B cell (primary cell): ENCODE measurements at regions not wholly inside any gene's neighbourhood (a gene's known extent, or its start where the extent isn't known, plus 50 kb on each side); places are given as distances from the start of the nearest gene placed in this dataset.

Experiments
- ATAC-seq: fragments of 200-7000 bp; cut with Tn5 transposase; one replicate; pipeline ENCODE4 v1.10.0; 2021; ENCODE audit warnings: low read depth, mild to moderate bottlenecking, moderate number of reproducible peaks, moderate library complexity
- CTCF ChIA-PET: fragments of 350-600 bp; sonication (Branson Sonifier 250); formaldehyde crosslinking; loops from one replicate; lab custom pipeline; 2021; ENCODE audit warnings: antibody characterized with exemption, inconsistent platforms; lab: Charles Lee
- POLR2A ChIA-PET: fragments of 350-600 bp; sonication (Branson Sonifier 250); formaldehyde crosslinking; loops from one replicate; lab custom pipeline; 2021; ENCODE audit warnings: antibody characterized with exemption; lab: Charles Lee
- DNase-seq: peaks from one replicate; pipeline ENCODE4 v3.0.0; 2013
- H2AFZ ChIP-seq: 2 replicates; pipeline ENCODE4 v1.6.1; 2012; ENCODE audit warnings: mild to moderate bottlenecking, low read depth, low read length; ENCODE audit not compliant: insufficient read depth, poor library complexity, severe bottlenecking
- H3K27ac ChIP-seq, 2 donors: 1 replicate in 1 of 2; 2 replicates in 1 of 2; pipeline ENCODE4 v1.5.1; 2012 to 2013; ENCODE audit warnings: low read length in 2 of 2, mild to moderate bottlenecking in 2 of 2, moderate library complexity in 1 of 2
- H3K27me3 ChIP-seq, 4 experiments: fragments of 200-600 bp in 1 of 4; sonication (generic) in 1 of 4; replicated peaks in 1 of 4; 1 replicate in 2 of 4; 2 replicates in 2 of 4; pipeline versions ENCODE4 v1.6.1 to v1.7.0; 2013 to 2016; ENCODE audit warnings: low read length in 3 of 4, mild to moderate bottlenecking in 2 of 4, mixed read lengths in 1 of 4, moderate library complexity in 1 of 4; ENCODE audit not compliant: insufficient read depth in 4 of 4, control insufficient read depth in 3 of 4; ENCODE audit errors: control extremely low read depth in 1 of 4
- H3K36me3 ChIP-seq, 2 experiments: replicated peaks in 1 of 2; 1 replicate in 1 of 2; 2 replicates in 1 of 2; pipeline versions ENCODE4 v1.6.1 to v1.7.1; 2013; ENCODE audit warnings: low read length in 1 of 2; ENCODE audit not compliant: insufficient read depth in 2 of 2, control insufficient read depth in 1 of 2; ENCODE audit errors: control extremely low read depth in 1 of 2, extremely low read depth in 1 of 2
- H3K4me1 ChIP-seq, 2 donors: fragments of 200-600 bp in 1 of 2; sonication (generic) in 1 of 2; 1 replicate in 1 of 2; 2 replicates in 1 of 2; pipeline versions ENCODE4 v1.5.1 to v1.6.1; 2013 to 2017; ENCODE audit warnings: low read length in 2 of 2; ENCODE audit not compliant: control insufficient read depth in 2 of 2, insufficient read depth in 2 of 2
- H3K4me2 ChIP-seq: replicated peaks from 2 replicates; pipeline ENCODE3; 2012; ENCODE audit warnings: mild to moderate bottlenecking, low read depth, low read length; ENCODE audit not compliant: poor library complexity, severe bottlenecking
- H3K4me3 ChIP-seq, 5 experiments: fragments of 200-600 bp in 1 of 5; sonication (generic) in 1 of 5; 1 replicate in 3 of 5; 2 replicates in 2 of 5; pipeline versions ENCODE4 v1.5.1 to v1.7.0; 2011 to 2016; ENCODE audit warnings: low read length in 4 of 5, mild to moderate bottlenecking in 4 of 5, low read depth in 2 of 5, control low read depth in 1 of 5, moderate library complexity in 1 of 5; ENCODE audit not compliant: insufficient read depth in 1 of 5; ENCODE audit errors: control extremely low read depth in 1 of 5, extremely low read depth in 1 of 5
- H3K79me2 ChIP-seq: fragments of 200-600 bp; sonication (generic); one replicate; pipeline ENCODE4 v1.6.0; 2016; ENCODE audit warnings: low read length; ENCODE audit not compliant: control insufficient read depth, insufficient read depth
- H3K9ac ChIP-seq: fragments of 200-600 bp; sonication (generic); 2 replicates; pipeline ENCODE4 v1.6.1; 2017; ENCODE audit warnings: mild to moderate bottlenecking, low read length, moderate library complexity
- H3K9me3 ChIP-seq, 3 donors: one replicate each; pipeline versions ENCODE4 v1.6.1 to v1.7.1; 2013; ENCODE audit warnings: low read length in 2 of 3; ENCODE audit not compliant: control insufficient read depth in 2 of 3, insufficient read depth in 1 of 3; ENCODE audit errors: control extremely low read depth in 1 of 3
- H4K20me1 ChIP-seq: 2 replicates; pipeline ENCODE4 v1.6.0; 2012; ENCODE audit warnings: mild to moderate bottlenecking, low read length; ENCODE audit not compliant: insufficient read depth, control insufficient read depth, poor library complexity, severe bottlenecking
- H3K27ac Mint-ChIP-seq: one replicate; pipeline ENCODE4 v1.8.0; 2021; ENCODE audit warnings: mixed read lengths
- H3K27me3 Mint-ChIP-seq: one replicate; pipeline ENCODE4 v1.8.0; 2021; ENCODE audit warnings: mixed read lengths
- H3K4me1 Mint-ChIP-seq: one replicate; pipeline ENCODE4 v1.8.0; 2021; ENCODE audit warnings: mixed read lengths
- H3K4me3 Mint-ChIP-seq: one replicate; pipeline ENCODE4 v1.8.0; 2021; ENCODE audit warnings: mixed read lengths
- H3K9me3 Mint-ChIP-seq: one replicate; pipeline ENCODE4 v1.8.0; 2022; ENCODE audit warnings: mixed read lengths; ENCODE audit not compliant: insufficient read depth
- EZH2 ChIP-seq: IDR thresholded peaks from 2 replicates; pipeline ENCODE4 v1.6.1; 2012; ENCODE audit warnings: borderline replicate concordance, low read depth, mild to moderate bottlenecking, moderate library complexity, low read length; ENCODE audit not compliant: insufficient read depth, poor library complexity, severe bottlenecking
- WGBS: methylation state at CpG from one replicate; pipeline ENCODE4 v1.1.5; 2013; ENCODE audit warnings: missing lambda C conversion rate; ENCODE audit not compliant: insufficient coverage; 5-methylcytosine and 5-hydroxymethylcytosine counted together
- intact Hi-C: fragments of 100-400 bp; cut with micrococcal nuclease; formaldehyde crosslinking; loops from one replicate; pipeline ENCODE4 v1.10.0; 2022
- TF ChIP-seq, protein P1 (sequence below): fragments of 200-600 bp; IDR thresholded peaks from one replicate; pipeline ENCODE4 v1.8.0; 2022; ENCODE audit warnings: antibody characterized with exemption, mild to moderate bottlenecking

DNA sequence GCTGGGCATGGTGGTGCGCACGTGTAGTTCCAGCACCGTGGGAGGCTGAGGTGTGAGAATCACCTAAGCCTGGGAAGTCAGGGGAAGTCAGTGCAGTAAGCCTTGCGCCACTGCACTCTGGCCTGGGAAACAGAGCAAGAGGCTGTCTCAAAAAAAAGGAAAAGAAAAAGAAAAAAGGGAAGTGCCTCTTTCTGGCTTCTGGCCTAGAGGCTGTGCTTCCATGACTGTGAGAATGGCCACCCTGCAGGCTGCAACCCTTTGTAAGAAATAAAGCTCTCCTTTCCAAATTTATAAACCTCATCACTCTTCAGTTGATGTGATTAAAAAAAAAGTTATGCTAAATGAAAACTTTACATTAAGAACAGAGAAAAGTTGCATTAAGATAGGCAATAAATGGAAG lies 774.3 kb downstream of the TUSC7 start:
- Mint-ChIP-seq H3K4me3 (no peak overlapping the region), H3K27ac (no peak overlapping the region), H3K27me3 (no peaks in the 10 kb centered on the region), H3K9me3 (no peaks in the 10 kb centered on the region), H3K4me1 (no peaks in the 10 kb centered on the region)
- intact Hi-C loops = no loop called here
- Histone ChIP-seq H3K79me2 (no peaks in the 10 kb centered on the region), H4K20me1 (no peaks in the 10 kb centered on the region), H3K27ac (no peak overlapping the region), H3K4me3 (no peak overlapping the region), H3K4me2 (no peak overlapping the region), H2AFZ (no peak overlapping the region), H3K36me3 (no peaks in the 10 kb centered on the region), H3K9me3 (no peaks in the 10 kb centered on the region), H3K27me3 (no peaks in the 10 kb centered on the region), H3K9ac (no peak overlapping the region), H3K4me1 (no peaks in the 10 kb centered on the region)
- no peak for ATAC-seq
- CTCF ChIA-PET = no interaction called here
- TF ChIP-seq, protein P1, sequence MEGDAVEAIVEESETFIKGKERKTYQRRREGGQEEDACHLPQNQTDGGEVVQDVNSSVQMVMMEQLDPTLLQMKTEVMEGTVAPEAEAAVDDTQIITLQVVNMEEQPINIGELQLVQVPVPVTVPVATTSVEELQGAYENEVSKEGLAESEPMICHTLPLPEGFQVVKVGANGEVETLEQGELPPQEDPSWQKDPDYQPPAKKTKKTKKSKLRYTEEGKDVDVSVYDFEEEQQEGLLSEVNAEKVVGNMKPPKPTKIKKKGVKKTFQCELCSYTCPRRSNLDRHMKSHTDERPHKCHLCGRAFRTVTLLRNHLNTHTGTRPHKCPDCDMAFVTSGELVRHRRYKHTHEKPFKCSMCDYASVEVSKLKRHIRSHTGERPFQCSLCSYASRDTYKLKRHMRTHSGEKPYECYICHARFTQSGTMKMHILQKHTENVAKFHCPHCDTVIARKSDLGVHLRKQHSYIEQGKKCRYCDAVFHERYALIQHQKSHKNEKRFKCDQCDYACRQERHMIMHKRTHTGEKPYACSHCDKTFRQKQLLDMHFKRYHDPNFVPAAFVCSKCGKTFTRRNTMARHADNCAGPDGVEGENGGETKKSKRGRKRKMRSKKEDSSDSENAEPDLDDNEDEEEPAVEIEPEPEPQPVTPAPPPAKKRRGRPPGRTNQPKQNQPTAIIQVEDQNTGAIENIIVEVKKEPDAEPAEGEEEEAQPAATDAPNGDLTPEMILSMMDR = no peak
- no peak for TF ChIP-seq EZH2
- no peak for DNase-seq
- POLR2A ChIA-PET = no interaction called here
- 98% methylated on average over 4 of the region's 4 CpGs for WGBS

DNA sequence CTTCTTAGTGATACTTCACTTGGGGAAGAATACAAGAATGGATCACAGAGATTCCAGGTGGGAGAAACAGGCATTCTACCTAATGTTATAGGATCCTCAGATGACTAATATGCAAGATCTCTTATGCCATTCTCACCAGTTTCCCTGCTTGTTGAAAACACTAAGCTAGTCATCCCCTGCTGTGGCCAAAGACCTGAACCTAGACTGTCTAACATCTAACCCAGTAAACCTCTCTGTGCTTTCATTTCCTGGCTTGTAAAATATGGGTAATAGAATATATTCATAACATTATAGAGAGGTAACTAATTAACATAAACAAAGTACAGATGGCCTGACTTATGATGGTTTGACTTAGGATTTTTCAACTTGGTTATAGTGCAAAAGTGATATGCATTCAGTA lies 776.3 kb downstream of the TUSC7 start:
- Histone ChIP-seq H2AFZ (no peak overlapping the region), H3K9me3 (no peaks in the 10 kb centered on the region), H3K27me3 (no peaks in the 10 kb centered on the region), H3K4me1 (no peaks in the 10 kb centered on the region), H4K20me1 (no peaks in the 10 kb centered on the region), H3K36me3 (no peaks in the 10 kb centered on the region), H3K9ac (no peak overlapping the region), H3K79me2 (no peaks in the 10 kb centered on the region), H3K27ac (no peak overlapping the region), H3K4me3 (no peak overlapping the region), H3K4me2 (no peak overlapping the region)
- Mint-ChIP-seq H3K9me3 (no peaks in the 10 kb centered on the region), H3K4me1 (no peaks in the 10 kb centered on the region), H3K27ac (no peak overlapping the region), H3K27me3 (no peaks in the 10 kb centered on the region), H3K4me3 (no peak overlapping the region)
- TF ChIP-seq EZH2 = no peak
- TF ChIP-seq, protein P1 = no peak
- intact Hi-C loops = no loop called here
- ATAC-seq (no peak), DNase-seq (no peak)
- CTCF ChIA-PET = no interaction called here
- POLR2A ChIA-PET = no interaction called here
